GM18858 (cell line): ENCODE measurements at regions not wholly inside any gene's neighbourhood (a gene's known extent, or its start where the extent isn't known, plus 50 kb on each side); places are given as distances from the start of the nearest gene placed in this dataset.
"Not testable (repeated sequence)": the region's sequence is repeated elsewhere in the genome, so short reads cannot be mapped to it uniquely, and the experiment has no call there.

Experiments used
- ATAC-seq: cut with Tn5 transposase; IDR thresholded peaks from one replicate; pipeline ENCODE4 v1.9.1; 2021; ENCODE audit not compliant: unreplicated experiment

DNA sequence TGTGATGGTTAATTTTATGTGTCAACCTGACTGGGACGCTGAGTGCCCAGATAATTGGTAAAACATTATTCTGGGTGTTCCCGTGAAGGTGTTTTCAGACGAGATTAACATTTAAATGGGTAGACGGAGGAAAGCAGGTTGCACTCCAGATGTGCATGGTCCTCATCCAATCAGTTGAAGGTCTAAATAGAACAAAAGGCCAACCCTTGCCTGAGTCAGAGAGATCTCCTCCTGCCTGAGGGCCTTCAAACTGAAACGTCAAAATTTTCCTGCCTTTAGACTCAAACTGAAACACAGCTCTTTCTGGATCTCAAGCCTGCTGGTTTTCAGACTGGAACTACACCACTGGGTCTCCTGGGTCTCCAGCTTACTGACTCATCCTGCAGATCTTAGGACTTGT is 73.5 kb downstream of the NPIPA8 start:
- ATAC-seq: not testable (repeated sequence)

DNA sequence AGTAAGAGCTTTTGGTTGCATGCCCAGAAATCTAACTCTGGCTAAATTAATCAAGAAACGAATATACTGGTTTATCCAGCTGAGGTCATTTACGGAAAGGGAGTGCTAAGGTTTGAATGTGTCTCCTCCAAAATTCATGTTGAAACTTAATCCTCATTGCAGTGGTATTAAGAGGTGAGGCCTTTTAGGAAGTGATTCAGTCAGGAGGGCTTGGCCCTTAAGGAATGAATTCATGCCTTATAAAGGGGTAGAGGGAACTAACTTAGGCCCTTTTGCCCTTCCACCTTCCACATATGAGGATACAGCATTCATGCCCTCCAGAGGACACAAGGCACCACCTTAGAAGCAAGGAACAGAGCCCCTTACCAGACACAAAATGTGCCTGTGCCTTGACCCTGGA is 74.7 kb downstream of the NPIPA8 start:
- ATAC-seq: not testable (repeated sequence)

DNA sequence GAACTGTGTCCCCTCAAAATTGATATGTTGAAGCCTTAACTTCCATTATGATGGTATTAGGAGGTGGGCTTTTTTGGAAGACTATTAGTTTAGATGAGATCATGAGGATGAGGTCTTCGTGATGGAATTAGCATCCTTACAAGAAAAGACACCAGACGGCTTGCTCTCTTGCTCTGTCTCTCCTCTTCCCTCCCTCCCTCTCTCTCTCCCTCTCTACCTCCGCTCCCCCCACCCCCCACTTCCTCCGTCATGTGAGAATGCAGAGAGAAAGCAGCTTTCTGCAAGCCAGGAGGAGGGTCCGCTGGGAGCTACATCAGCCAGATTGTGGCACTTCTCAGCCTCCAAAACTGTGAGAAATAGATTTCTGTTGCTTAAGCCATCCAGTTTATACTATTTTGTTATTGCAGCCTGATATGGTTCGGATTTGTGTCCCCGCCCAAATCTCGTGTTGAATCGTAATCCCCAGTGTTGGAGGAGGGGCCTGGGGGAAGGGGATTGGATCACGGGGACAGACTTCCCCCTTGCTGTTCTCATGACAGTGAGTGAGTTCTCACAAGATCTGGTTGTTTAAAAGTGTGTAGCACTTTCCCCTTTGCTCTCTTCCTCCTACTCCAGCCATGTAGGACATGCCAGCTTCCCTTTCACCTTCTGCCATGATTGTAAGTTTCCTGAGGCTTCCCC is 76.9 kb downstream of the NPIPA8 start:
- ATAC-seq: not testable (repeated sequence)

DNA sequence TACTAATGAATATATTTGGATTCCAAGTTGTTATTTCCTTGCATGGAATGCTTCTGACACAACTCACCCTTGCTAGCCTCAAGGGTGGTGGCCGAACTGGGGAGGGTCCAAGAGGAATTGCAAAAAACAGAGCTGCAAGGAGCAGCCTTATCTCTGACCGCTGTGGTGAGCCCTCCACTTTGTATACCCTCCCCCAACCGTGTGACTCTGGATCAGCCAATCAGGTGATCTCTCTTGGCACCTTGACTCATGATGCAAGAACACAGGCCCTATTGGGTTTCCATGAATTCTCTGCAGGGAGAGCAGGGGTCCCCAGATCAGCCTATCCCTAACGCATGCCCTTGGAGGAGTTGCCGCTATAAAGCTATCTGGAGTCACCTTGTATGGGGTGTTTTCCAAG is 83.6 kb downstream of the NPIPA8 start:
- not testable (repeated sequence) for ATAC-seq

DNA sequence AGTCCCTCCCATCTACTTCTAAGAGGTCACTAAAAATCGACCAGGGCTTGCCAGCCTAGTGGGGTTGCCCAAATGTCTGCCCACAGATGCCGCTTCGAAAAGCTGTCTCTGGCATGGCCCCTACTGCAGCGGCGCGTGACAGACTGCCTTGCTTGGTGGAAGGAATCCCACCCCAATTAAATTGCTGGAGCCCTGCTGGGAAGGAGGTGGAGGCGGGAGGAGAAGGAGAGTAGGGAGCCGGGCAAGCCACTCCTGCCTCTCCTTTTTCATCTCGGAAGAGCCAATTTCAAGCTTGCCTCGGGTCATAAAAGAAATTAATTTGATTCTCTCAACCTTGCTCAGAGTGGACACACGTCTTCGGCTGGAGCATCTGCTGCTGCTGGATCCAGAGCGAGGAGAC is 106.0 kb downstream of the NPIPA8 start:
- not testable (repeated sequence) for ATAC-seq

DNA sequence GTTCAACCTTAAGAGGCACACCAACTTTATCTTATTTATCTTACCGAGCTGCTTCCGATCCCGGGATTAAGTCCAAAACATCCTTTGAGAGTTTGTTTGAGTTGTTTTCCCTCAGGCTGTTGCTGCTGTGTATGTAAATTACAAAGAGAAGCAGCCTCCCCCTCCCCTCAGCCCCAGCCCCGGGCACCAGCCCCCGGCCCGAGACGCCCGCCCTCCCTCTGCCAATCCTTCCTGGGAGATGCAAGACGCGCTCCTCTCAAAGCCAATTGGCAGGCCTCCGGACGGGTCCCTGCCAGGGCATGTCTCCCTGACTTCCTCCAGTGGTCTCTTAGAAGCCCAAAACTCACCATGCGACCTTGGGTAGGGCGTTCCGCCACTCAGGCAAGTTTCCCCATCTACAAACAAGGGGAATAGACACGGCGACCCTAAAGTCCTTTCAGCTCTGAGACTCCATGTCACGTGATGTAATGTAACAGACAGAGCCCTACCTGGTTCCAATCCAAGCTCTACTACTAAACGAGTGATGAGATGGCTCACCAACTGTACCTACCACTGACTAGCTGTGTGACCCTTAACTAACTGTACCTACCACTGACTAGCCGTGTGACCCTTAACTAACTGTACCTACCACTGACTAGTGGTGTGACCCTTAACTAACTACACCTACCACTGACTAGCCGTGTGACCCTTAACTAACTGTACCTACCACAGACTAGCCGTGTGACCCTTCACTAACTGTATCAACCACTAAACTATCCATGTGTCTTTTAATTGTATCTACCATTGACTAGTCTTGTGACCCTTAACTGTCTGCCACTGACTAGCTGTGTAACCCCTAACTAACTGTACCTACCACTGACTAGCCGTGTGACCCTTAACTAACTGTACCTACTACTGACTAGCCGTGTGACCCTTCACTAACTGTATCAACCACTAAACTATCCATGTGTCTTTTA is 114.2 kb downstream of the NPIPA8 start:
- ATAC-seq: not testable (repeated sequence)

DNA sequence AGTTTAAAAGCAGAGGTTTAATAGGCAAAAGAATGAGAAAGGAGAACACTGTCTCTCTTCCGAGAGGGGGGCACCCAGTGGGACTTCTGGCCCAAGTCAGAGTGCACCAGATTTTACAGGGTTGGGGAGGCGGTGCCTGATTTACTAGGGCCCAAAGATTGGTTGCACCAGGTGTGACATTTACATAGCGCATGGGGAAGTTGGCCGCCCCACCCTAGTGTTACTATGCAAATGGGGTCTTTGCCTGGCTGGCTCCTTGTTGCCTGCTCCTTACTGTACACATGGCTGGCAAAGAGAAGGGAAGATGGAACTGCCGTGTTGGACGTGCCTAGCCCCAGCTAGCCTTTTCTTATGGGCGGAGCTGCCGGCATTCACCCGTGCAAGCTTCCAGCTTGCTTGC is 118.8 kb downstream of the NPIPA8 start:
- ATAC-seq: not testable (repeated sequence)

DNA sequence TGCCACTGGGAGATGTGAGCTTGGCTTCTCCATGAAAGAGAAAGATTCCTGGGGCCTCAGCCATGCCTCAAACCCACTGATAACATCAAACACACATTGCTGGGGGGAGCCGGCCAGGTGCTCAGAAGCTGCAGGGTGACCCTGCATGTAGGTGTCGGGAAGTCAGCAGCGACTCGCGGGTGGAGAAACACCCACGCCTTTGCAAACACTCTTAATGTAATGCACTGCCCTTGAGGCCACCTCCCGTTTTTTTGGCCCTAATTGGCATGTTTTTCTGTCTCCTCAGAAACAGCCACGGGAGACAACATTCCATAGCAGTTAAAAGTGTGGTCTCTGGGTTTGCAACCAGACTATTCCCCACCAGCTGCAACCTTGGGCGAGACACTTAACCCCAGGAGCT is 119.7 kb downstream of the NPIPA8 start:
- not testable (repeated sequence) for ATAC-seq

DNA sequence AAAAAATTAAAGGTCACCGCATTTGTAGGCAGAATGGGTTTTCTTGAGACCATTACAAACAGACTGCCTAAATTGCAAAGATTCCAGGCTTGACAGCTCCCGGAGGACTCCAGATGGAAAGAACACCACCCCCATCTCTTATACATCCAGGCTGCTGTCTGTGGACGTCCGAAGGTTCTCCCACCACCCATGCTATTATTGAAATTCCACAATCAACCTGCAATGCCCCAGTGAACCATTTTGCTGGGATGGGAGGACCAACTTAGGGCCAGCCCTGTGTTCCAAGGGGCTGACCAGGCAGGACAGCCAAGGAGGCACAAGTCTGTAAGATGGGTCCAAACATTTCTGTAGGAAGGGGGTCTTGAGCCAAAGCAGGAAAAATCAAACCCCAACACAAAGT is 122.7 kb downstream of the NPIPA8 start:
- ATAC-seq: not testable (repeated sequence)

DNA sequence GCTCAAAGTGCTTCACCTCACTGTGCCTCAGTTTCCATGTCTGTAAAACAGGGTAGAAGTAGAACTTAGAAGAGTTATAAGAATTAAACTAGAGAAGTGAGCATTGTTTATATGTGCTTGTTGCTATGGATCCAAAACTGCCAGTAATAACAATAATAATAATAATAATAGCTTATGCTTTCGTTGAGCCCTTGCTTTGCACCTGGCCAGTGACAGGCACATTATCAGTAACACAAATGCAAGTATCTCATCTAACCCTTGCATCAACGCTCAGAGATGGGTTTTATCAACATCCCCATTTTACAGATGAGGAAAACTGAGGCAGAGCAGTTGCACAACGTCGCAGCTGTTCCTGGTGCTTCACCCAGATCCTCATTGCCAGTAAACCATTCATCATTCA is 125.0 kb downstream of the NPIPA8 start:
- ATAC-seq: not testable (repeated sequence)

DNA sequence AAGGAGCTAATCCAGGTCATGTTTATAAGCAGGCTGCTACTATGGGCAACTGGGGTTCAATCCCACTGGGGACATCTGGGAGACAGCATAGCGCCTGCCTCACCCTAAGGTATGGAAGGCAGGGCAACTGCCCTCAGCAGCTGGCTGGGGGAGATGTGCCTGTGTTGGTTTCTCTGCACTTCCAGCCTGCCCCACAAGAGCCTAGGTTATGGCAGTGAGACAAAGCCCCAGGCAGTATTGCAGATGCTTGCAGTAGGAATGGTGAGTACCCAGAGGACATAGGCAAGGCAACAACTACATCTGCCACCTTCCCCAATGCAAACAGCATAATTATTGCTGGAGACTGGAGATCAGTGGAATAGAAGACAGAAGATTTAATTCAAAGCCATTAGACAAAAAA is 131.8 kb downstream of the NPIPA8 start:
- ATAC-seq: not testable (repeated sequence)

DNA sequence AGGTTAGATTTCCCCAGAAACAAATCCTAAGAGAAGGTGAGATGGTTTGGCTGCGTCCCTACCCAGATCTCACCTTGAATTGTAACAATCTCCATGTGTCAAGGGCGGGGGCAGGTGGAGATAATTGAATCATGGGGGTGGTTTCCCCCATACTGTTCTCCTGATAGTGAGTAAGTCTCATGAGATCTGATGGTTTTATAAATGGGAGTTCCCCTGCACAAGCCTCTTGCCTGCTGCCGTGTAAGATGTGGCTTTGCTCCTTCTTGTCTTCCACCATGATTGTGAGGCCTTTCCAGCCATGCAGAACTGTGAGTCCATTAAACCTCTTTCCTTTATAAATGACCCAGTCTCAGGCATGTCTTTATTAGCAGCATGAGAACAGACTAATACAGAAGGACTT is 132.2 kb downstream of the NPIPA8 start:
- not testable (repeated sequence) for ATAC-seq

DNA sequence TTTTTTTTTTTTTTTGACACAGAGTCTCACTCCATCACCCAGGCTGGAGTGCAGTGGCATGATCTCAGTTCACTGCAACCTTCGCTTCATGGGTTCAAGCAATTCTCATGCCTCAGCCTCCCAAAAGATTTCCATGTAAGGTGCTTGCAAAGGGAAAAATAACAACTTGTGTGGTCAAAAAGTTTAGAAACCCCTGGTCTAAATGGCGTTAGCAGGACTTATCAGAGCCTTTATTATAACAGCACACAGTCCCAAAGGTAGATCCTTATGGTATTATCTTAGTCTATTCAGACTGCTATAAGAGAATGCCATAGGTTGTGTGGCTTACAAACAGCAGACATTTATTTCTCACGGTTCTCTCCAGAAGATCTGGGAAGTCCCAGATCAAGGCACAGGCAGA is 135.0 kb downstream of the NPIPA8 start:
- not testable (repeated sequence) for ATAC-seq

DNA sequence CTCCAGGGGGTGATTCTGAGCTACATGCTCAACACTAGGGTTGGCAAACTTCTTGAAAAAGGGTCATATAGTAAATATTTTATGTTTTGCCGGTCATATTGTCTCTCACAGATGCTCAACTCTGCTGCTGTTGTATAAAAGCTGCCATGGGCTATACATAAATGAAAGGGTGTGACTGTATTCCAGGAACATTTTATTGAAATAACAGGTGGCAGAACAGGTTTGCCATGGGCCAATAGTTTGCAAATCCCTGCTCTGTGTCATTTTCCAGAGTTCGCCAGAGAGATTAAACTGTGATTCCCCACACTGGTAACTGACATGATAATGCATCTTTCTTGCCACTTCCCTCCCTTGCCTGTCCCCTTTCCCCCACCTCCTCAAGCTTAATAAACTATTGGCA is 144.1 kb downstream of the NPIPA8 start:
- ATAC-seq: not testable (repeated sequence)

DNA sequence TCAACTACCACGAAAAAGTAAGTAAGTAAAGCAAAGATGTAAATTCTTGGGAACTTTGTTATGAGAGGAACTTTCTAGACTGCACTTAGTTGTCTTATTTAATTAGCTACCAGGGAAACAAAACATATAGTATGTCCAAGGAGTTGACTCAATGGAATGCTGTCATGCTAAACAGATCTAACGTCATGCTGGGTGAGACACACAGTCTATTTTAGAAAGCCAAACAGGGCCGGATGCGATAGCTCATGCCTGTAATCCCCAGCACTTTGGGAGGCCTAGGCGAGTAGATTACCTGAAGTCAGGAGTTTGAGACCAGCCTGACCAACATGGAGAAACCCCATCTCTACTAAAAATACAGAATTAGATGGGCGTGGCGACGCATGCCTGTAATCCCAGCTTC is 146.4 kb downstream of the NPIPA8 start:
- ATAC-seq: not testable (repeated sequence)

DNA sequence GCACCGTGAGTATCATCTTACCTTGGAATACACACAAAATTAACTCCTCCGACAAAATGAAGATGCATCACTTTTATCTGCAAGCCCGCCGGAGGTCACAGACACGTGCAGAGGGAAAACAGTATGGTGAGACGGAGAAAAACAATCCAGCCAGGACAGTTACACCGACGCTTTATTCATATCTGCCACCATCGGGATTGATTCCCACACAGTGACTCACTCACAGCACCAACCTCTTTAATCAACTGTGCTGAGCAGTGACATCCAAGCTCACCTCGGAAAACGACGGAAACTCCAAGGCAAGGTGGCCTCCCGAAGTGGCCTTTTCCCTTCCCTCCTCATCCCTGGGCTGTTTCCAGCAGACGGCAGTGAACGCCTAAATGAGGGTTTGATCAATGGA is 151.8 kb downstream of the NPIPA8 start:
- not testable (repeated sequence) for ATAC-seq

DNA sequence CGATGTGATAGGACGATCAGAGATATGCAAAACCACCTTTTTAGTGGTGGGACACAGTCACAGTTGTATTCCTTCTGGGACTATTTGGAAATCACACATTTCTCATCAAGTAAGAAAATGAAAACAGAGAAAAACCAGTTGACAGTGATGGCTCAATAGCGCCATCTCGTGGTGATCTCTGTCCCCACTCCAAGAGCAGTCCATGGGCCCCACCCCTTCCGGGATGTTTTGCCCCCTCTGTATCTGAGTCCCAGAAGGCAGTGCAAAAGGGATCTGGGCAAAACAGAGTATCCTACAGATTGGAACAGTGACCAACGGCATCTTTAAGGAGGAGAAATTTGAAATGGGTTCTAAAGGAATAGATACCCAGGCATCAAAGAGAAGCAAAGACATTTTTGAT is 155.5 kb downstream of the NPIPA8 start:
- ATAC-seq: not testable (repeated sequence)

DNA sequence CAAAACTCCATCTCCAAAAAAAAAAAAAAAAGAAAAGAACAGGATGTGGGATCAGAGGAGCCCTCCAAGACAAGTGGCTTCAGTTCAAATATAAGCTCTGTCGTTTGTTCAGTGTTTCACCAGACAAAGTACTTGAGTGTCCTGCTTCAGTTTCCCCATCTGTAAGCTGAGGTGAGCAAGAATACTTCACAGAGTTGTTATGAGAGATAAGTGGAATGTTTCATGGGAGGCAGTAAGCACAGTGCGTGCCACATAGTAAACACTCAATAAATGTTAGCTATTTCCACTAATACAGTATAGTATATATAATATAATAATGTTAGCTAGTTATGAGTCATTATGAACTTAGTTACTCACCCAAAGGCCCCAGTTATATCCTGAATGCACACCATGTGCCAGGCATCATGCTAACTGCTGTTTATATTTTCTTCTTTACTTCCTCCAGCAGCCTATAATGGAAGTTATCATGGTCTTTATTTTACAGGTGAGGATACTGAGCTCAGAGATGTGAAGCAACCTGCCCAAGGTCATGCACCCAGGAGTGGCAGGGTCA is 162.5 kb downstream of the NPIPA8 start:
- not testable (repeated sequence) for ATAC-seq

DNA sequence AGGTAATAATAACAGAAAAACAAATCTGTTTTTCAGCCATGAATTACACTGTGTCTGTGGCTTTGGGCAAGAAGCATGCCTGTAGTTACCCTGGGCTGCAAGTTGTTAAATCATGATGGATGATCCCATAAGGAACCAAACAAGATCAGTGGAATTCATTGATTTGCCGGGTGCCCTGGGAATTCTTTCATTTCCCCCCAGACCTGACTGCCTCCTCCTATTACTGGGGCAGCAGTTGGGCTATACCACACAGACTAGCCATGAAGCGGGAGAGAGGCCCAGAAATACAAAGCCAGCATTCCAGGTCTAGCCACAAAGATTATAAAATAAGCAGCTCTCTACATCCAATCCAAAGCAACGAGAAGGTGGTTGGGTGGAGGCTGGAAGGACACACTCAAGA is 174.2 kb downstream of the NPIPA8 start:
- not testable (repeated sequence) for ATAC-seq

DNA sequence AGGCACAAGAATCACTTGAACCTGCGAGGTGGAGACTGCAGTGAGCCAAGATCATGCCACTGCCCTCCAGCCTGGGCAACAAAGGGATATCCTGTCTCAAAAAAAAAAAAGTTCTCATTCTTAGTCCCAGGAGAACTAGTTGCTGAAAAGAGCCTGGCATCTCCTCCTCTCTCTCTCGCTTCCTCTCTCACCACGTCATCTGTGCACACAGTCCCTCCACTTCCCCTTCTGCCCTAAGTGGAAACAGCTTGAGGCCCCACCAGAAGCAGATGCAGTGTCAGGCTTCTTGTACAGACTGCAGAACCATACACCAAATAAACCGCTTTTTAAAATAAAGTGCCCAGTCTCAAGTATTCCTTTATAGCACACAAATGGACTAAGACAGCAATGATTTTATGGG is 175.3 kb downstream of the NPIPA8 start:
- not testable (repeated sequence) for ATAC-seq

DNA sequence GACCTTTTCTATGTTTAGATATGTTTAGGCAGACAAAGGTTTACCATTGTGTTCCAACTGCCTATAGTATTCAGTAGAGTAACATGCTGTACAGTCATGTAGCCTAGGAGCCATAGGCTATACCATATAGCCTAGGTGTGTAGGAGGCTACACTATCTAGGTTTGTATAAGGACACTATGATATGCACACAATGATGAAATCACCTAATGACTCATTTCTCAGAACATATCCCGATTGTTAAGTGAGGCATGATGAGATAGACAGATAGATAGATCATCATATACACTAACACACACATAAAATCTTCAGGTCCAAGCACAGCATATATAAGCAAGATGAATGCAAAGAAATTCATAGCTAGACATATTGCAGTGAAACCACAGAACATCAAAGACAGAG is 177.4 kb downstream of the NPIPA8 start:
- ATAC-seq: not testable (repeated sequence)

DNA sequence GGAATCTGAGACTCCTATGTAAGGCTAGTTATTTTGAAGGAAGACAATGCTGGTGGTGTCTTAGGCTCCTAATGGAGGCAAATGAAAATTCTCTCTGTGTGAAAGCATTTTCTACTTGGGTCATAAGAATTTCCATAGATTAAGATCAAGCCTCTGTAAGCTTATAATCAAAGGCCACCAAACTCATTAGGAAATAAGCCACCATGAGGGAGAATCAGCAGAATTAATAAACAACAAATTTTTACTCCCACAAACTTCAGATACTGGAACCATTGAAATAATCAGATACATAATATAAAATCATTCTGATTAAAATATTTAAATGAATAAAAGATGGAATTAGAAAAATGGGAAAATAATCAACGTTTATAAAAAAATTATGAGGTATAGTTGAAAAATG is 178.7 kb downstream of the NPIPA8 start:
- not testable (repeated sequence) for ATAC-seq
